ENCODE measurements at regions not wholly inside any gene's neighbourhood (a gene's known extent, or its start where the extent isn't known, plus 50 kb on each side); places are given as distances from the start of the nearest gene placed in this dataset.
A peak's percentile ranks its signal among the peaks of the same experiment; 100 is the strongest.

DNA sequence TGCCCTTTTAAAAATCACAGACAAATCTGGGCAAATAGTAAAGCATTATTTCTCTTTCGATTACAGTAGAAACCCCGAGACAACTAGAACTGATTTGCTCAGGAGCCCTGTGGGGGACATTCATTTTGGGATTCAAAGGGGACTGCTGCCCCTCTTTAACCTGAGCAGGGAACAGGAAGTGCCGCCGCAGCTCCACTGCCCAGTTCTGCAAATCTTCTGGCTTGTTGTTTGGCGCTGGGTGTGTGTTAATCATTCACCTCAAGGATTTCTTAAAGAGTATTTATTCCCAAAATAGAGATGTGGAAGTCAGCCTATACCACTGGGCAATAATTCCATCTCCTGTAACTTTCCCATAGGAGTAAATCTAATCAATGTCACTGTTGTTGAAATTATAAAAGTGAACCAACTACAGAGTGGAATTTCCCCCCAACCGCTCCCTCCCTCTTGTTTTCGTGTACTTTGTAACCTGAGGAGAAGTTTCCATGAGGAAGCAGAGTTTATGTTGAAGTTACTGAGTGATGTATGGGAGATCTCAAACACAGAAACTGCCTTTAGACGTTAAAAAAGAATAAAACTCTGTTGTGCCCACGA is 515.8 kb downstream of the KLF12 start:
- peak; percentile 78 for DNase-seq (ENCODE audit: low read depth)

DNA sequence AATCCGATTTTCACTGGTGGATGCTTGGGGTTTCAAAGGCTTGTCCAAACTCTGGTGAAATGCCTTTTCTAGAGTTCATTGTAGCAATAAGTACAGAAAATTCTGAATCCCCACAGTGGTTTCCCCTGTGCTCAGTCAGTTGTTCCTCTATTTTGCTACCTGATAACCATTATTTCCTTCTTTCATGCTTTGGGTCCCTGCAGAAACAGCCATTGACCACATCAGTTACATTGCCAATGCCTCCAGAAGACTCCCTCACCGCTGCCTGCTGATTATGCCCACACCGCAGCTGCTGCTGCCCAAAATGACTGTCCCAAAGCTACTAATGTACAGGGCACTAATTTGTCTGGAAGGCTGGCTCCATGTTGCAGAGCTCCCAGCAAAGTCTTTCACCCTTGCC is 517.3 kb downstream of the KLF12 start:
- DNase-seq (ENCODE audit: low read depth), result no peak

DNA sequence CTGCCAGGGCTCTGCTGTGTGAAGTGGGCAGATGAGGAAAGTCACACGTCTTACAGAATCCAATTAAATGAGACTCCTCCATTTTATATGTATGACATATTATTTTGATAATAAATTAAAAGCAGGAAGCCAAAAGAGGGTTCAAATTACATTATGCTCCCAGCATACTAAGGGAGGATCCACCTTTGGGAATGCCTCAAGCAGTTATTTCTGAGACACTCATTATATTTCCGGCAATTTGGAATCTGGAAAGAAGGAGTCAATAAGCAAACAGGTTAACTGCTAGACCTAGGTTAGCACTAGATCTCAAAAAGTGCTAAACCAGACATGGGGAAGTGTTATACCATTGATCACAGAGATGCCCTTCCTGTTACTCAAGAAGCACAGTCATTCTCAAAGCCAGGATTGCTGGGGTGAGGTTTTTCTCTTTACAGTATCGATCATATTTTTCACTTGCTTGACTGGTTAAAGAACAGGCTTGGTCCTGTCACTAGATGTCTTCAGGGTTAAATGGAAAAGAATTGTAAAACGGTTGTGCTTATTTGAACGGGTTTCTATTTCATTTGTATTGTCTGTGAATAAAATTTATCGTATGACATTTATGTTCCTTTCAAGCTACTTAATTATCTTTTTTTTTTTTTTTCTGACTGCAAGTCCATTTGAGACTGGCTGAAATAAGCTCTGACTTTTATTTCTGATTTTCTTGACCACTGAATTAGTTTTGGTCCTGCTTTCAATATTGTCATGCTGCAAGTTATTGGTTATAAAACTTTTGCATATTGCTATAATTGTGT is 523.2 kb downstream of the KLF12 start:
- DNase-seq (ENCODE audit: low read depth), result peak; percentile 25

DNA sequence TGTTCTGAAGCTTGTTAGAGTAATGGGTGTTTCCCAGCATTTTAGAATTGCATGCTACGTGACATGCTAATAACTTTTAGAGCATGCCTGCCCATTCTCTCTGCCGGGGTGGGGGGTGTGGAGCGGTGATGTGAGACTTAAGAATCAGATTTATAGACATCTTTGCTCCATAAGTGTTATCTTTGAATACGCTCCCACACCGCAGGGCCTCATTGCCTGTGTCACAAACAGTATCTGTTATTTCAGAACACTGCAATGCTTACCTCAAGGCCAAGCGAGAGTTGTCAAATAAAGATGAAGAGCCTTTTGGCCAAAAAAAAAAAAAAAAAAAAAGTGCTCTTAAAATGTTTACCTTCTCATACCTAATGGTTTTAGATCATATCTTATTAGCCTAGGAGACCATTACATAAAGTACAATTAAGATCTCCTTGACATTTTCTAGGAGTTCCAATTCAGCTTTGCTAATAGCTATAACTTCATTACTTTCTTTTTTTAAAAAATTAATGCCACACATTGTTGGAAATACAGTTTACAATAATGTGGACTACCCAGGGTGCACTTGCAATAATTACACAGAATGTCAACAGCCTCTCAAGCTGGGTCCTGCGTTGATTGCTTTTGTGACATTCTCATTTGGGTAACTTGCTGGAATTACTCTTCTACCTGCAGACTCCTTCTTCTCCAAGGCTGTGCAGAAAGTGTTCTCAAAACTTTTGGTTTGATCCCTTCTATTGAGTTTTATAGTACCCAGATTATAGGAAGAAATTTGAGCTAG is 525.3 kb downstream of the KLF12 start:
- no peak for DNase-seq (ENCODE audit: low read depth)

DNA sequence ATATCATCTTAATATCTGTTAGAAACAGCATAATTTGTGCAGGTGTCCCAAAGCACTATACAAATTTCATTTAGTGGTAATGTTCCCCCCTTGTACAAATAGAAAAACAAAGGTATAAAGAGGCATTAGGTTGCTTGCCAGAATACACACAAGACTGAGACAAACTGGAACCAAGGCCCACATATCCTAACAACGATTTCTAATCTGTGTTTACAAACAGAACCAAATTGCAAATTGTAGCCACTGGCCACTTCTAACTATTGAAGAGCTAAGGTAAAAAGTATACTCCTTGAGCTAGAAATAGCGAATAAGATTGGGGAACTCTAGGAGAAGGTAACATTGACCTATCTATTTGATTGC is 526.1 kb downstream of the KLF12 start:
- DNase-seq (ENCODE audit: low read depth), result no peak

DNA sequence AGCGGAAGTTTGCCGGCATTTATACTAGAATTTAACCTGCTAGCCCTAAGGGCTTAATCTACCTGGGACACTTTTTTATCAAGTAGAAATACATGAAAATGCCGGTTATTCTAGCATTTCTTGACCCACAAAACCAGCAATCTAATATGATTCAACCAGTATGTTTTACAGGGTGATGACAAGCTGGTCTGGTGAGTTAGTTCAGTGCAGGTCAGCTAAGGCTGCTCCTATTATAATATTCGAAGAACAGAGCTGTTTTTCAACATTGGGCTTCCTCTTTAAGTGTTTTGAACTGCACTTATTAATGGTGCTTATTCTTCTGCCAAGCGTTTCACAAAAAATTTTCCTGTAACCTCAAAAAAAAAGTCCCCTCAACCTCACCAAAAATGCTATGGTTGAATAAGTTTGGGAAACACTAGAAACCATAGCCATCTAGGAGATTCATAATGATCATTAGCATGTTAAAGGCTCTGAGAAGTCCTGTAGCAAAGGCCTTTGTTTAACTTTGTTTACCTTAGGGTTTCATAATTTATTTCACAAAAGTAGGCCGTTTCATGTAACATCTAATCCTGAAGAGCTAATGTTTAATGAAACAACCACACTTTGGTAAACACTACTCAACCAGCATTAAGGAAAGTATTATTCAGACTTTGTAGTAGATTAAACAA is 526.6 kb downstream of the KLF12 start:
- peak; percentile 91 for DNase-seq (ENCODE audit: low read depth)

DNA sequence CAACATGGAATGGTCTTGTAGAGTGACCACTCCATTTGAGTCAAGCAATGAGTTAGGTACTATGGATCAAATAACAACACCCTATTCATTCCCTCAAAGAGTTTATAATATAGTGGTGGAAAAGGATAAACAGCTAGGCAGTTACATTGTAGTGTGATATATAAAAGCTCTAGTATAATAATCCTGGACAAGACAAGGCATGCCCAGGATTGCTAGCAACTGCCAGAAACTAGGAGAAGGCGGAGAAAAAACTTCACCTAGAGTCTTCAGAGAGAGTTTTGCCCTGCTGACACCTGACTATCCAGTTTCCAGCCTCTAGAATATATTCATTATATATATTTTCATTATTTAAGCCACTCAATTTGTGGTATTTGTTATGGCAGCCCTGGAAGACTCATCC is 530.6 kb downstream of the KLF12 start:
- no peak for DNase-seq (ENCODE audit: low read depth)

DNA sequence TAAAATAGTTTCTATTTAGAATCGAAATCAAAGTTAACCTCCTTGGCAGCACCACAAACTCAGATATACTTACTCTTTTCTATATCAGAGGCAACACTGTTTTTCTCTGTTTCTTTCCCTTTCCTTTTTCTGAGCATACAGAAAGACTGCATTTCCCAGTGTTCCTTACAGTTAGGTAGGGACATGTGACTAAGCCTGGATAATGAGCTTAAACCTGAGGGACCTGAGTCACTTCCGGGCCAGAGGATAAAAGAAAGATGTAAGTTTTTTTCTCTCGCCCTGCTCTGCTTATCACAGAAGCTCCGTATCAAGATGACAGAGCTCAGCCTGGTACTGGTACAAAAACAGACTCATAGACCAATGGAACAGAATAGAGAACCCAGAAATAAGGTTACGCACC is 531.9 kb downstream of the KLF12 start:
- DNase-seq (ENCODE audit: low read depth), result peak; percentile 51

DNA sequence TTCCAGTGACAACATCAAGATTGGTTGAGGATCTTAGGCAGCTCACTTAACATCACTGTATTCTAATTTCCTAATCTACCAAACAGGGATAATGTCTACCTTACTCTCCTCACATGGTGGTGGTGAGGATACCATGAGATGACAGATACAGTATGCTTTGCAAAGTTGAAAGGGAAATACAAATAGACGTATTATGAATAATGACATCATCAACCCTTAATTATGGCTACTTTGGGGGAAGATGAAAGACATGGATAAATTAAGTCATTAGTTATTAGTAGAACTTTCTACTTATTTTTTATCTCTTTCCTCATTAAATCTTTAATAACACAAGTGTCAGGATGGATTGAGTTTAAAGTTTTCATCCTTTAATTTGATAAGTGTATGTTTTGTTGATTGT is 532.5 kb downstream of the KLF12 start:
- DNase-seq (ENCODE audit: low read depth), result no peak

DNA sequence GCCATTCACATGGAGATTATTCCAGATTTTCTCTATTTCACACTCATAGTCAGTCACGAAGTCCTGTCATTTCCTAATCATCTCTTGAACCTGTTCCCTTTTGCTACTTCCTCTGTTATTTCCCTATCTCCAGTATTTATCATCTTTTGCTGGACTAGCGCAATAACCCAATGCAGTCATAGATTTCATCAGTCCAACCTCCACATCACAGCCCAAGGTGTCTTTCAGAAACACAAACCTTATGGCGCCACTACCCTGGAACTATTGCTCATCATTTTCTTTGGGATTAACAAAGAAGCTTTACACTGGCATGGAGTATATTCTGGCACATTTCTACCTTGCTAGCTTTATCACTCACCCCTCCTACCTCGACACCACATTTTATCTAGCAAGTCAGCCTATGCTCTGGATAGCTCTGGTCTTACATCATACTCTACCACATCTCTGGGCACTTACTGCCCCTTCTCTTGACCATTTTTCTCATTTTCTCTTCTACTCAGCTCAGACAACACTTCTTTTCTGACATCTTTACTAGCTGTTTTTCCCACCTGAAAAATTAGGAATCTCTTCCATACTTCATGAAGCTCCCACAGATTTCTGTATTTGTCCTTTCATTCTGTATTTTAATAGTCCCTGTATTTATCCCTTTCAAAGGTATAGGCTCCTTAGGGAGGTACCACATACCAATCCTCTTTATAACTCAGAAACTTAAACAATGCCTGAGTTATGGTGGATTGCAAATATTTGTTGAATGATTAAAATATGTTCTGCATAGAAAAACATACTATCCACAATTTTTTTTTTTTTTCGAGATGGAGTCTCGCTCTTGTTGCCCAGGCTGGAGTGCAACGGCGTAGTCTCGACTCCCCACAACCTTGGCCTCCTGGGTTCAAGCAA is 534.7 kb downstream of the KLF12 start:
- no peak for DNase-seq (ENCODE audit: low read depth)

DNA sequence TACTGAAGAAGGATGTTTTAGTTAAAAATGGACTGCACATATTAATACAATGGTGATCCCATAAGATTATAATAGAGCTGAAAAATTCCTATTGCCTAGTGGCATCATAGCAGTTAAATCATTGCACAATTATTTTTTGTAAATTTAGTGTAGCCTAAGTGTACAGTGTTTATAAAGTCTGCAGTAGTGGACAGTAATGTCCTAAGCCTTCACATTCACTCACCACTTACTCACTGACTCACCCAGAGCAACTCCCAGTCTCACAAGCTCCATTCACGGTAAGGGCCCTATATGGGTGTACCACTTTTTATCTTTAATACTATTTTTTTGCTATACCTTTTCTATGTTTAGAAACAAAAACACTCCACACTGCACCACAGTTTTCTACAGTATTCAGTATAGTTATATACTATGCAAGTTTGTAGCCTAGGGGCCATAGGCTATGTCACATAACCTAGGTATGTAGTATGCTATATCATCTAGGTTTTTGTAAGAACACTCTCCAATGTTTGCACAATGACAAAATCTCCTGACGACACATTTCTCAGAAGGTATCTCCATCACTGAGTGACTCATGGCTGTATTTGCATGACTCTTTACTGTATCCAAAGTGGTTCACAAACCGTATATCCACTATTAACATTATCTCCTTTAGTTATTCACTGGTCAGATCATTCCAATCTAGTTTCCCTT is 536.0 kb downstream of the KLF12 start:
- DNase-seq (ENCODE audit: low read depth), result peak; percentile 47

DNA sequence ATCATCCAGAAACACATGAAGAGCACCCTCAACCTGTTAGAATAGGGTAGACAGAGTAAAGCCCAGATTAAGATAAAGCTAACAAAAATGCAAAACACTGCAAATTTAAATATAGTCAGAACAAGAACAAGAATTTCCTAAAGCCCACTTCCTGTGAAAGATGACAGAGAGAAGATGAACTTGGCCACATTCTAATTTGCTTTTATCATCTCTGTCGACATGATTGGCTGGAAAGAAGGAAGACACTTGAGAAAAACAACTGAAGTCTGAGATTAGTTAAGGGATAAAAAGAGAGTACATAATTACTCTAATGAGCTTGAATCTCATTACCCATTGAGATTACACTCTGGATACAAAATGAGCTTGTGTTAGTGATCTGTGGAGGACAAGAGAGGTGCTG is 537.6 kb downstream of the KLF5 start:
- no peak for DNase-seq (ENCODE audit: low read depth)

DNA sequence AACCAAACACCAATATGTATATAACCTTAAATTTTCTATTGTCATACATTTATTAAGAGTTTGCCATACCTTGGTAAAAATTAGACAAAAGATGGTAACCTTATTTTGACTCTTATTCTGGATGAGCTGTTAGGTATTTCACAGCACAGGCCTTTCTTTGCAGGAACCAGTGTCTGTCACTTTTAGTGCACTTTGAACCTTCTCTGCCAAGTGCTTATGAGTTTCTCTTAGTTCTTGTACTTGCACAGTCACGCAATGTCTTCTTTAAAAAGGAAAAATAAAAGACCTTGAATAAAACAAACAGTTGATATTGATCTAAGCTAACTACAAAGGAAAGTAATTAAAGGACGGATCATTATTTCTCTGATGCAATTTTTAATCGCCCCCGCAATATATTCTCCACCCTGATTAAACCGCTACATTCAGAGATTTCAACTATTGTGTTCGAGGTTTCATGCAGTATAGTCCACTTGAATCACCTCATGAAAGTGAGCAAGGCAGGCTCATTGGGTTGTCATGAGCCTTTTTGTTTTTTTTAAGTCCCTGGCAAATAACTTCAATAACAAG is 534.5 kb downstream of the KLF5 start:
- DNase-seq (ENCODE audit: low read depth), result peak; percentile 11

DNA sequence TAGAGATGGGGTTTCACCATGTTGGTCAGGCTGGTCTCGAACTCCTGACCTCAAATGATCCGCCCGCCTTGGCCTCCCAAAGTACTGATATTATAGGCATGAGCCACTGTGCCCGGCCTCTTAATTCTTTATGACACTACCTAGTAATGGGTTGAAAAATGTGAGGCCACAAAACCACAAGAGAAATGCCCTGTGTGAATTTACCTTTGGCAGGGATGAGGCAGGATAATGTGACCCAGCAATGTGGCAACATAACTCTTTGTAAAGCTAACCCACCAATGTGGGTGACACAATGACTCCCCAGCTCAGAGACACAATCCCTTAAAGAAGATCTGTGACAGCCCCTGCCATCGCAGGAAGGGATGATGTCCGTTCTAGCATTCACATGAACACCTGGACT is 533.1 kb downstream of the KLF5 start:
- DNase-seq (ENCODE audit: low read depth), result no peak

DNA sequence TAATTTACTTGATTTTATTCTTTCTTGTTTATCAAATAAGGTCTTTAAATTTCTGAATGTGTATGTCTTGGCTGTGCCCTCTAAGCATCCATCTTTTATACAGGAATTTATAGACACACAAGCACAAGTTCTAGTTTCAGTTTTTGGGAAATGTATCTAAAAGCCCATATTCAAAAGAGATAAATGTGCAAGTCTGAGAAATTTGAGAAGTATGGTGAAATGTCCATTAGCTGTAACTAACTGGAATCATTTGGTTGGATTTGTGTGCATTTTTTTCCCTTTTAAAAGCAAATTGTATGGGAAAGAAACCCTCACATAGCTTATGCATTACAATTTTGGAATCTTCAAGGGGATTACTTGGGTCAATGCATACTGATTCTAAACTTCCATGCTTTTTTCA is 532.0 kb downstream of the KLF5 start:
- DNase-seq (ENCODE audit: low read depth), result no peak

DNA sequence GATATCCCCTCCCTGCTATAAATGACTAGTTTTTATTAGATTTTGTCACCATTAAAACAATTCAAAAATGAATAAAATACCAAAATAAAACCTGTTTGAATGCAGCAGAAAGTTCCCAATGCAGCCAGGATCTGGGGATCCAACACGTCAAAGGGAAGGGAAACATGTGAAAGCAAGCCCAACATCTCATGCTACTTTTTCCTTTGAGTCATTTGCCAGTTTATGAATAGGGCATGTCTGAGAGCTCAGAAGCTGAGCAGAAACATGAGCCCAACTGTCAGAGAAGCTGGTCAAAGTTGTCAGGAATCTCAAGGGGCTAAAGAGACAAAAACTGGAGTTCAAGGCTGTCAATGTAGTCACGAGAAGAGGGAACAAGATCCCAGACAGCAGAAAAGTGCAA is 526.4 kb downstream of the KLF5 start:
- DNase-seq (ENCODE audit: low read depth), result no peak

DNA sequence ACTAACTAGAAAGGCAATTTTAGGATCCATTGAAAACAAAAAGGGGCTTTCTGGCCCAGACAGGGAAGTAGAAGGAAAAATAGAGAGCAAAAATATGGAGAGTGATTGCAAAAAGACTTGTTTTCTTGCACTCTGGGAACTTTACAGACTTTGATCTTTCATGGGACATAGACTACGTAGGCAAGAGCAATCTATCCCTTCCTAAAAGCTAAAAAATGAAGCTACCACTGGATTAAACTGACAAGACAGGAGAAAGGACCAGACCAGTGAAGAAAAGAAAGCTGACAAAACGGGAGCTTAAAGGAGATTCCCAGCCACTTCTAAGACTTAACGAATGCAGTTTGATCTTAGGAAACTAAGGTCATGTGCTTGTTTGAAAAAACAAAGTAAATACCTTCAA is 524.5 kb downstream of the KLF5 start:
- DNase-seq (ENCODE audit: low read depth), result no peak

DNA sequence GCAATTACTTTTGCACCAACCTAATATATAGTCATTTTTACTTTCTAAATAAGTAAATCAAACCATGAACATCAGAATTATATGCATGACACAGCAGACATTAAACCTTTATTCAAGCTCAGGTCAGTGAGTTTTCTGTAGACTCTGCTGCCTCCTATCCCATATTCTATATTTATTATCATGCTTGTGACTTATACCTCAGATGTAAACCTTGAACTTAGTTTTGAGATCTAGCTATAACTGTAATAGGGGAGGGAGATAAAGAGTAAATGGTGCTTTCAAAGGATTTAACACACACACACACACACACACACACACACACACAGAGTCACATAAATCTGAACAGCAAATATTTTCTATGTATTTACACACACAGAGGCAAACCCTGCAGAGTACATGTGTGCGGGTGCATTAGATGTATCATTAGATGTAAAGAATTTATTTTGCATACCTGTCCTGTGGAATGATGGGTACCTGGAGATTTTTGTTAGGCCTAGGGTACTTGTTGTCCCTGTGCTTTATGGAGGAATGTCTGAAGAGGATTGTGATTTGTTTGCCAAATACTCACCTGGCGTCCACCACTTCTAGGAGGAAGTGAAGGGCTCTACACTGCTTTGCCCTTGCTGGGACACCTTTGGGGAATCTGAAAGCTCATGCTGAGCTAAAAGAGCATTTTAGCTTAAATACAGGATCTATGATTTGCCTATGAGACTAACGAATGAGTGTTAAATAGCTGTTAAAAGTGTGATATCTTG is 521.9 kb downstream of the KLF5 start:
- no peak for DNase-seq (ENCODE audit: low read depth)

DNA sequence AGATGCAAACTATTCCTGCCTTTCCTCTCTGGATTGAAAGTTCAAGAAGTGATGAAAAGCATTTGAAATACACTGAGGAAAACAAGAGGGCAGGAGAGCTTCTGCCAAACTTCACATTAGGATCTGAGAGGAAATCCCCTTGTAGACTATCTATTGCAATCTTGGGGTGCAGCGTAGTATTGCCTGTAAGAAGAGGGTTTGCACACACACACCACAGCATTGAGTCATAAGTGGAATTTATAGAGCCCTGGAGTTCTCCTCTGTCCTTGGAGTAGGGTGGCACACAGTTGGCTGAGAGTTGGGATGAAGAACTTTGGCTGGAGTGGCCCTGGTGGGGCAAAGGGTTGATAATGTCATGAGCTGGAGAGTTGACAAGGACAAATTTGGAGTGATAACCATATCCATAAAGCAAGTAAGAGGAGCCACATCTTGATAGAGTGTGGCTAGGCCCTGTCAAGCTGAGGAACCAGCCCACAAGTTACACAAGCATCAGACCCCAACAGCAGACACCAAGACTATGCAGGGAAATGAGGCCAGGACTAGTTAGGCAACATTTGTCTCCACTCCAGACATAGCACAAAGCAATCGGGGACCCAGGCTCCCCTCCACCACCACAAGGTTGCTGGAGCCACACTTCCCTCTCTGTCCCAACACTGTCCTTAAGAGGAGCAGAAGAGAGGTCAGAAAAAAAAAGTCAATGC is 520.9 kb downstream of the KLF5 start:
- DNase-seq (ENCODE audit: low read depth), result no peak
